ENCODE measurements at regions not wholly inside any gene's neighbourhood (a gene's known extent, or its start where the extent isn't known, plus 50 kb on each side); places are given as distances from the start of the nearest gene placed in this dataset.

GRCh38 chr21:28696844-28697410, 295.8 kb downstream of the LTN1 start:
- Histone ChIP-seq H3K4me1 (no peaks in the 10 kb centered on the region), H3K9me3 (no peaks in the 10 kb centered on the region), H3K27ac (no peak overlapping the region), H3K4me3 (no peak overlapping the region), H3K27me3 (no peaks in the 10 kb centered on the region), H3K36me3 (no peaks in the 10 kb centered on the region)
- 100% methylated on average over 2 of the region's 2 CpGs; no CpG with 5 or more reads in 1 of the 2 donors for WGBS, 2 donors (ENCODE audit: low coverage in 1 of 2)
- DNase-seq: no peak
- intact Hi-C loops (cut with DNase I; ENCODE audit: low total_unique reads) (no loop called here), in situ Hi-C loops (cut with MboI; ENCODE audit: low pct_ligation_motif_present in 1 of 4, low pct_unique_long_range_greater_than_20kb in 1 of 4, low sequenced_read_pairs in 3 of 4) (no loop called here)
- TF ChIP-seq CTCF (IDR thresholded peaks at IDR 0.05): no peak
- TF ChIP-seq POLR2AphosphoS5 (IDR thresholded peaks at IDR 0.05): no peak
- no peak for TF ChIP-seq POLR2A (IDR thresholded peaks at IDR 0.05)
- TF ChIP-seq EP300 (IDR thresholded peaks at IDR 0.05; ENCODE audit: low read depth): no peak

- no peaks in the 10 kb centered on the region for H3K9me3 ChIP-seq
- DNase-seq: no peak
- H3K27ac ChIP-seq: no peak overlapping the region
- H3K4me3 ChIP-seq: no peak overlapping the region
- no peaks in the 10 kb centered on the region for H3K4me1 ChIP-seq
- 95% methylated on average over 2 of the region's 2 CpGs for WGBS, 2 donors (ENCODE audit: low coverage in 1 of 2)
- in situ Hi-C loops (cut with MboI; ENCODE audit: low pct_ligation_motif_present in 1 of 4, low pct_unique_long_range_greater_than_20kb in 1 of 4, low sequenced_read_pairs in 3 of 4) (no loop called here), intact Hi-C loops (cut with DNase I; ENCODE audit: low total_unique reads) (no loop called here)
- H3K36me3 ChIP-seq: no peaks in the 10 kb centered on the region
- H3K27me3 ChIP-seq: no peaks in the 10 kb centered on the region
- TF ChIP-seq CTCF (IDR thresholded peaks at IDR 0.05) (no peak), POLR2A (IDR thresholded peaks at IDR 0.05) (no peak), EP300 (IDR thresholded peaks at IDR 0.05; ENCODE audit: low read depth) (no peak), POLR2AphosphoS5 (IDR thresholded peaks at IDR 0.05) (no peak)
Measured at GRCh38 chr21:28693476-28693875, 299.2 kb downstream of the LTN1 start.

- in situ Hi-C loops (cut with MboI; ENCODE audit: low pct_ligation_motif_present in 1 of 4, low pct_unique_long_range_greater_than_20kb in 1 of 4, low sequenced_read_pairs in 3 of 4) (no loop called here), intact Hi-C loops (cut with DNase I; ENCODE audit: low total_unique reads) (no loop called here)
- Histone ChIP-seq H3K27me3 (no peaks in the 10 kb centered on the region), H3K4me1 (no peaks in the 10 kb centered on the region), H3K27ac (no peak overlapping the region), H3K4me3 (no peak overlapping the region), H3K36me3 (no peaks in the 10 kb centered on the region), H3K9me3 (no peaks in the 10 kb centered on the region)
- WGBS, 2 donors (ENCODE audit: low coverage in 1 of 2): 33 to 71% methylated on average over 1 of the region's 1 CpG
- TF ChIP-seq CTCF (IDR thresholded peaks at IDR 0.05) (no peak), EP300 (IDR thresholded peaks at IDR 0.05; ENCODE audit: low read depth) (no peak), POLR2A (IDR thresholded peaks at IDR 0.05) (no peak), POLR2AphosphoS5 (IDR thresholded peaks at IDR 0.05) (no peak)
- no peak for DNase-seq
Measured at GRCh38 chr21:28690196-28690595, 302.5 kb downstream of the LTN1 start.

GRCh38 chr21:28688381-28688780, 304.3 kb downstream of the LTN1 start:
- no peak for TF ChIP-seq POLR2A (IDR thresholded peaks at IDR 0.05)
- no peak for TF ChIP-seq POLR2AphosphoS5 (IDR thresholded peaks at IDR 0.05)
- TF ChIP-seq EP300 (IDR thresholded peaks at IDR 0.05; ENCODE audit: low read depth): no peak
- TF ChIP-seq CTCF (IDR thresholded peaks at IDR 0.05): no peak
- in situ Hi-C loops (cut with MboI; ENCODE audit: low pct_ligation_motif_present in 1 of 4, low pct_unique_long_range_greater_than_20kb in 1 of 4, low sequenced_read_pairs in 3 of 4): no loop called here

More at GRCh38 chr21:28688381-28688780, 304.3 kb downstream of the LTN1 start:
- DNase-seq: no peak
- 100% methylated on average over 1 of the region's 1 CpG for WGBS, 2 donors (ENCODE audit: low coverage in 1 of 2)
- intact Hi-C loops (cut with DNase I; ENCODE audit: low total_unique reads): no loop called here
- H3K9me3 ChIP-seq: no peaks in the 10 kb centered on the region
- no peak overlapping the region for H3K27ac ChIP-seq
- H3K27me3 ChIP-seq: no peaks in the 10 kb centered on the region
- no peak overlapping the region for H3K4me3 ChIP-seq
- no peaks in the 10 kb centered on the region for H3K36me3 ChIP-seq
- H3K4me1 ChIP-seq: no peaks in the 10 kb centered on the region

All from transverse colon (tissue), 4 donors.